Dermis blood vessel endothelial cell (primary cell): ENCODE measurements at regions not wholly inside any gene's neighbourhood (a gene's known extent, or its start where the extent isn't known, plus 50 kb on each side); places are given as distances from the start of the nearest gene placed in this dataset.
"Not testable (repeated sequence)": the region's sequence is repeated elsewhere in the genome, so short reads cannot be mapped to it uniquely, and the experiment has no call there.

Experiments
- DNase-seq: peaks from one replicate; pipeline ENCODE4 v3.0.0; 2010

GRCh38 chr14:98914942-98915341 lies 357.1 kb downstream of the BCL11B start:
- no peak for DNase-seq

- no peak for DNase-seq
Observed at GRCh38 chr14:98915625-98916024, 356.4 kb downstream of the BCL11B start.

GRCh38 chr14:98916036-98916435 lies 356.0 kb downstream of the BCL11B start:
- DNase-seq = no peak

GRCh38 chr14:98916476-98916875 lies 355.5 kb downstream of the BCL11B start:
- no peak for DNase-seq

- no peak for DNase-seq
Observed at GRCh38 chr14:98919434-98919833, 352.6 kb downstream of the BCL11B start.

- not testable (repeated sequence) for DNase-seq
Observed at GRCh38 chr14:98921306-98921705, 350.7 kb downstream of the BCL11B start.

- DNase-seq = no peak
Observed at GRCh38 chr14:98923596-98923995, 348.4 kb downstream of the BCL11B start.

GRCh38 chr14:98924046-98924445 lies 348.0 kb downstream of the BCL11B start:
- no peak for DNase-seq

- DNase-seq = no peak
Observed at GRCh38 chr14:98925354-98926040, 346.5 kb downstream of the BCL11B start.

- no peak for DNase-seq
Observed at GRCh38 chr14:98926146-98926545, 345.9 kb downstream of the BCL11B start.

GRCh38 chr14:98926801-98927200 lies 345.2 kb downstream of the BCL11B start:
- DNase-seq = no peak

GRCh38 chr14:98927986-98928385 lies 344.0 kb downstream of the BCL11B start:
- no peak for DNase-seq

GRCh38 chr14:98928418-98928817 lies 343.6 kb downstream of the BCL11B start:
- DNase-seq = no peak

GRCh38 chr14:98931126-98931525 lies 340.9 kb downstream of the BCL11B start:
- no peak for DNase-seq

GRCh38 chr14:98931911-98932310 lies 340.1 kb downstream of the BCL11B start:
- no peak for DNase-seq

- no peak for DNase-seq
Observed at GRCh38 chr14:98932431-98933325, 339.3 kb downstream of the BCL11B start.

- not testable (repeated sequence) for DNase-seq
Observed at GRCh38 chr14:98934569-98934968, 337.4 kb downstream of the BCL11B start.

- DNase-seq = no peak
Observed at GRCh38 chr14:98935921-98936320, 336.1 kb downstream of the BCL11B start.

- DNase-seq = no peak
Observed at GRCh38 chr14:98937021-98937420, 335.0 kb downstream of the BCL11B start.

- DNase-seq = no peak
Observed at GRCh38 chr14:98937712-98938505, 334.1 kb downstream of the BCL11B start.

GRCh38 chr14:98940693-98941437 lies 331.1 kb downstream of the BCL11B start:
- no peak for DNase-seq

- no peak for DNase-seq
Observed at GRCh38 chr14:98941481-98941880, 330.5 kb downstream of the BCL11B start.
